Stomach smooth muscle (tissue), 2 donors: ENCODE measurements at regions not wholly inside any gene's neighbourhood (a gene's known extent, or its start where the extent isn't known, plus 50 kb on each side); places are given as distances from the start of the nearest gene placed in this dataset.

Experiments
- H3K27ac ChIP-seq: one replicate; pipeline ENCODE4 v1.7.0; 2013; ENCODE audit warnings: mild to moderate bottlenecking, low read length, inconsistent platforms
- H3K27me3 ChIP-seq, 2 donors: one replicate each; pipeline ENCODE4 v1.7.0; 2013; ENCODE audit warnings: low read length in 2 of 2; ENCODE audit not compliant: insufficient read depth in 2 of 2, control insufficient read depth in 1 of 2
- H3K36me3 ChIP-seq, 2 donors: one replicate each; pipeline ENCODE4 v1.7.0; 2013; ENCODE audit warnings: low read length in 2 of 2; ENCODE audit not compliant: control insufficient read depth in 2 of 2, insufficient read depth in 2 of 2
- H3K4me1 ChIP-seq: one replicate; pipeline ENCODE4 v1.7.0; 2013; ENCODE audit warnings: low read length; ENCODE audit not compliant: control insufficient read depth, insufficient read depth
- H3K4me3 ChIP-seq, 2 donors: one replicate each; pipeline ENCODE4 v1.7.0; 2013; ENCODE audit warnings: low read length in 2 of 2
- H3K9ac ChIP-seq, 2 donors: one replicate each; pipeline ENCODE4 v1.7.0; 2013; ENCODE audit warnings: low read length in 2 of 2, mild to moderate bottlenecking in 1 of 2
- H3K9me3 ChIP-seq, 2 donors: one replicate each; pipeline ENCODE4 v1.7.0; 2013; ENCODE audit warnings: low read length in 2 of 2; ENCODE audit not compliant: control insufficient read depth in 2 of 2
- donor health status: healthy.
- donor health status: Pancreatic carcinoma.

DNA sequence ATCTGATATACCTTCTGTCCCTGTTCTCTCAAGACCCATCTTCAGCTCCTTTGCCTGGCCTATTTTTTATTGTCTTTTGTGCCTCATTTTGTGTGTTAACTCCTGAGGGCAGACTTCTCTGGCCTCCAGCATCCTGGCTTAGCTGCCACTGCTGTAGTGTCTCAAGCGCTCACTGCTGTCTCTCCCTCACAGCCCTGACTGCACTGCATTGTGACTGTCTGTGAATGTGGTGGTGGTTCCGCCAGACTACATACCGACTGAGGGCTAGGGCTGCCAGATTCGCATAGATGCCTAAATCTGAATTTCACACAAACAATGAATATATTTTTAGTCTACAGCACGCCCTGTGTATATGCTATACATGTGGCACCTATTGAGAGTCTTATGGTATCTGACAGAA lies 1088.9 kb upstream of the TMEM132C start:
- Histone ChIP-seq H3K9ac (no peak overlapping the region), H3K4me1 (no peaks in the 10 kb centered on the region), H3K9me3 (peaks cover 12 to 25% of the 10 kb centered on the region in 2 donors), H3K4me3 (no peak overlapping the region), H3K27me3 (no peaks in the 10 kb centered on the region), H3K36me3 (no peaks in the 10 kb centered on the region), H3K27ac (no peak overlapping the region)

DNA sequence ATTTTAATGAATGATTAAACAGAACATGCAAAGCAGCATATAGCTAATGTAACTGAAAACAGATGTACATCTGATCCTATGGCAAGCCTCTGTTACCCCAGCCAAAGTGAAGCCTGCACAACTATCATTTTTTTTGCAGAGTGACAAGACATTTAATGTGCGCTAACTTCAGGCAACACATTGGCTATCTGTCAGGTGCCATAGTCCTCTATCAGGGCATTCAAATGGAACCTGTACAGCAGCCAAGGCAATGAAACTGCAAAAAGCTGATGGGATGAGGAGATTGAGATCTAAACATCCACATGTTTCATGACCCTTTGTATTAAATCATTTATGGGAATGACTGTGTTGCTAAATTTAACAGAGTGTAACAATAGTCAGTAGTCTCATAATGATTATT lies 1088.5 kb upstream of the TMEM132C start:
- Histone ChIP-seq H3K27ac (no peak overlapping the region), H3K36me3 (no peaks in the 10 kb centered on the region), H3K27me3 (no peaks in the 10 kb centered on the region), H3K4me3 (no peak overlapping the region), H3K9ac (no peak overlapping the region), H3K9me3 (peaks cover 12 to 25% of the 10 kb centered on the region in 2 donors), H3K4me1 (no peaks in the 10 kb centered on the region)

DNA sequence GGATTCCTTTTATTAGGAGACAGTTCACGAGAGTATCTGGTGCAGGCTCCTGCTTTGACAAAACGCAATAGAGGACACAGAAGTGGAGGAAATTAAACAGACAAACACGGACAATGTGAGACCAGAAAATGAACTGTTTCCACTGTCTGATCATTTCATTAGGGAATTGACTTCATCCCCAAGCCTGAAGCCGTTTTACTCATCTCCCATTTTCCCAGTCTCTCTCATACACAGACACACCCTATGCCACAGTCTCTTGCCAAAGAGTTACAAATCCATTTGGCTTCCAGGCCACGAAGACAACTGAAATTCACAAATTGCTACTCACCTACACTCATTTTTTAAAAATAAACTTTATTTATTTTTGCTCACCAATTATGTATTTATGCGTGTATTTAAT lies 1087.8 kb upstream of the TMEM132C start:
- H3K4me3 ChIP-seq, result no peak overlapping the region
- H3K9me3 ChIP-seq, result peaks cover 12 to 25% of the 10 kb centered on the region in 2 donors
- no peak overlapping the region for H3K9ac ChIP-seq
- H3K4me1 ChIP-seq, result no peaks in the 10 kb centered on the region
- no peaks in the 10 kb centered on the region for H3K27me3 ChIP-seq
- H3K27ac ChIP-seq, result no peak overlapping the region
- no peaks in the 10 kb centered on the region for H3K36me3 ChIP-seq

DNA sequence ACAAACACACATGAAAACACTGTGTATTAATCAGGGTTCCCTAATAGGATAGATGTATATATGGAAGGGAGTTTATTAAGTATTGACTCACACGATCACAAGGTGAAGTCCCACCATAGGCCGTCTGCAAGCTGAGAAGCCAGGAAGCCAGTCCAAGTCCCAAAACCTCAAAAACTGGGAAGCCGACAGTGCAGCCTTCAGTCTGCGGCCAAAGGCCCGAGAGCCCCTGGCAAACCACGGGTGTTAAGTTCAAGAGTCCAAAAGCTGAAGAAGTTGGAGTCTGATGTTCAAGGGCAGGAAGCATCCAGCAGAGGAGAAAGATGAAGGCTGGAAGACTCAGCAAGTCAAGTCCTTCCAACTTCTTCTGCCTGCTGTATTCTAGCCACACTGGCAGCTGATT lies 1085.0 kb upstream of the TMEM132C start:
- H3K4me1 ChIP-seq, result no peaks in the 10 kb centered on the region

DNA sequence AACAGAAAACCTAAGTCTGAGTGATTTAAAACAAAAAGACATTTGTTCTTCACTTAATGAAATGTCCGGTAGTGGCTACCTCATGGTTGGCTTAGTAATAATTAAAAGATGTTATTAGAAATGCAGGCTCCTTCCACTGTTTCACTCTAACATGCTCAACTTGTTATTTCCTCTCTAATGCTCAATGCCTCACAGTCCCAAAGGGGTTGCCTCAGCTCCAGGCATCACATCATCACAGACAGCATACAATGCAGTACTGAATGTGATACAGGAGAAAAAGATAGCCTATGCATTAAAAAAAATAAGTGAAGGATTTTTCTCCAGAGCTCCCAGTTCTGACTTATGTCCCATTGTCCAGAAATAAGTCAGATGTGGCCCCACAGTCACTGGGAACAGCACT lies 1077.0 kb upstream of the TMEM132C start:
- Histone ChIP-seq H3K4me1 (no peaks in the 10 kb centered on the region), H3K27ac (no peak overlapping the region), H3K27me3 (peaks cover 0 to 3% of the 10 kb centered on the region in 2 donors), H3K9me3 (peaks cover 0 to 8% of the 10 kb centered on the region in 2 donors), H3K4me3 (no peak overlapping the region), H3K9ac (no peak overlapping the region), H3K36me3 (no peaks in the 10 kb centered on the region)

More for the DNA sequence above, 1085.0 kb upstream of the TMEM132C start:
- Histone ChIP-seq H3K27ac (no peak overlapping the region), H3K36me3 (no peaks in the 10 kb centered on the region), H3K9ac (no peak overlapping the region), H3K27me3 (no peaks in the 10 kb centered on the region), H3K4me3 (no peak overlapping the region), H3K9me3 (peaks cover 10 to 13% of the 10 kb centered on the region in 2 donors)

DNA sequence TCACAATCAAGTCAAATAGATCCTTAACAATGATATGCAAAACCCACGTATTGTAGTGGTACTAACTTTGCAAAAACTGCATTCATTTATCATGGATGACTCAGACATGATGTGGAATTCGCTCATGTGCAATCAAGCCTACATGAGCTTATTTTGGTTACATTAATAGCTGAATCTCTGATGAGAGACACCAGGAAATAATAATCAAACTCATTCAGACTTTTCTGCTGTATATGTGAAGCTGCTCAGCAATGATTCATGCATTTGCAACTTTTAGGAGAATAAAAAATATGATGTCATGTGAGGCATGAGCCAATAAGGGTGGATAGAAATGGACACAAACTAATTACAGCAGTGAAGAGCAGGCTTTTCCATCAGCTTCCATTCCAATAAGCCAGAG lies 1075.8 kb upstream of the TMEM132C start:
- no peak overlapping the region for H3K27ac ChIP-seq
- peaks cover 0 to 3% of the 10 kb centered on the region in 2 donors for H3K27me3 ChIP-seq
- no peaks in the 10 kb centered on the region for H3K4me1 ChIP-seq
- H3K9me3 ChIP-seq, result peaks cover 0 to 8% of the 10 kb centered on the region in 2 donors
- H3K36me3 ChIP-seq, result no peaks in the 10 kb centered on the region
- no peak overlapping the region for H3K4me3 ChIP-seq
- no peak overlapping the region for H3K9ac ChIP-seq

DNA sequence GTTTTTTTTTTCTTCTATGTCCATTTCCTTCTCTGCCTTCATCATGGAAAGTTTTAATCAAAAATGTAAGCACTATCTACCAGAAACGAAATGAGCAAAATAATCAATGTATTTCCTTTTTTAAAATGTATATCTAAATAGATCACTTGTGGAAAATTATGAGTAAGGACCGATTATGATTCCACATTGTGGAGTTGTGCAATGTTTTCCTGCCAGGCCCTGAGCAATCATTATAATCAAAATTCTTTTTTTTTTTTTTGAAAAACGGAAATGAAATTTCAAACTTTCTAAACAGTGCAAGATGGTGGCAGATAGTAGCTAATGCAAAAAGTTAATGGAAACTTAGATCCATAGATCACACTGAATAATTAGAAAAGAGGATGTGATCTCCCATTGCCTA lies 1074.6 kb upstream of the TMEM132C start:
- Histone ChIP-seq H3K27me3 (peaks cover 0 to 3% of the 10 kb centered on the region in 2 donors), H3K9ac (no peak overlapping the region), H3K36me3 (no peaks in the 10 kb centered on the region), H3K27ac (no peak overlapping the region), H3K4me3 (no peak overlapping the region), H3K4me1 (no peaks in the 10 kb centered on the region), H3K9me3 (peaks cover 0 to 8% of the 10 kb centered on the region in 2 donors)

DNA sequence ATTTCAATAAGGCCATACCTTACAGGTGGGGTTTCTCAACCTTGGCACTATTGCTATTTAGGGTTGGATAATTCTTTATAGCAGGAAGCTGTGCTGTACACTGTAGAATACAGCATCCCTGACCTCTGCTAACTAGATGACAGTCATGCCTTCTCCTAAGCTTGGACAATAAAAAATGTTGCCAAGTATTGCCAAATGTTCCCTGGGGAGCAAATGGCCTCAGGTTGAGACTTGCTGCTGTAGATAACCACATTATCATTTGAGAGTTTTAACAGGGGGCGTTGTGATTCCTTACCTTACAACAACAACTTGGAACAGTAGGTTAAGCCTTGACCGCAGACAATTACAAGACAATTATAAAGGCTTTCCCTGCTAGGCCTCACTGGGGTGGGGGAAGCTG lies 1073.6 kb upstream of the TMEM132C start:
- Histone ChIP-seq H3K27ac (no peak overlapping the region), H3K9ac (no peak overlapping the region), H3K36me3 (no peaks in the 10 kb centered on the region), H3K9me3 (peaks cover 0 to 8% of the 10 kb centered on the region in 2 donors), H3K27me3 (peaks cover 0 to 3% of the 10 kb centered on the region in 2 donors), H3K4me1 (no peaks in the 10 kb centered on the region), H3K4me3 (no peak overlapping the region)

DNA sequence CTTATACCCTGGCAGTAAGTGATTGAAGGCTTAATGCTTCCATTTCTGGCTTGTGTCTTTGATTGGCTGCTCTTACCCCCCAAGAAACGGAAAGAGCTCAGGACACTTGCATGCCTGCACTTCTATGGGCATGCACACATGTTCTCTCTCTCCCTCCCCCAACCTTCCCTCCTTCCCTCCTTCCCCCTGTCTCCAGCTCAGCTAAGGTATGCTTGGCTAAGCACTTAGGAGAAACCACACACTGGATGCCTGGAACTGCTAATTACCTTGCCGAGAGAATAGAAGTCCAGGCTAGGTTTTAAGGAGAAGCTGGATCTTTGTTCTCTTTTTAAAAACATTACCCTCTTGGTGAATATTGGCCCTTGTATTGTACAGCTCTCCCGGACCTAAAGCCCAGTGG lies 1072.8 kb upstream of the TMEM132C start:
- Histone ChIP-seq H3K4me1 (no peaks in the 10 kb centered on the region), H3K9ac (no peak overlapping the region)

DNA sequence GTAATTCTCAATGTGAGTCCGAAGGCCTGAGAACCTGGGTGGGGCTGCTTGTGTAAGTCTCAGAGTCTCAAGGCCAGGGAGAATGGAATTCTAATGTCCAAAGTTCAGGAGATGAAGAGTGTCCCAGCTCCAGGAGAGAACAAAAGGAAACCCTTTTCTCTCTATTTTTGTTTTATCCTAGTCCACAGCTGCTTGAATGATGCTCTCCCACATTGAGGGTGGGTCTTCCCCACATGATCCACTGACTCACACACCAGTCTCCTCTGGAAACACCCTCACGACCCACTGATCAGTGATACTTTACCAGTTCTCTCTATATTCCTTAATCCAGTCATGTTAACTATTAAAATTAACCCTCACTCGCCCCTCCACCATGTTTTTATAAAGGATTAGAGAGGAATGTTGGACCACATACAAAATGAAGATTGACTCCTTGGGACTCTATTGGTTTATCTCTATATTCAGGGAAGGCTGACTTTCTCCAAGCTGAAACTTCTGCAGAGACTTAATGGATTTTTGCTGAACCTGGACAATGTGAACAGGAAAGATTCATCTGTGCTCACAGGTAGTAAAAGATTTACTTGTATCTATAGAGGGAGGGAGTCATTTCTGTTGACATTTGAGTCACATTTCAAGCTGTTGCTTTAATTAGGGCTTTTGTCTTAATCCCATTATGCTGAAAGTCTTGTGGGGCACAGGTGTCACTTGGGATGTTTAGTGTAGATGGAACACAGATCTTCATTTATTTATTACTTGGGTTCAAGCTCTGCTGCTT lies 1061.0 kb upstream of the TMEM132C start:
- no peaks in the 10 kb centered on the region for H3K4me1 ChIP-seq
- no peak overlapping the region for H3K27ac ChIP-seq
- no peak overlapping the region for H3K9ac ChIP-seq
- no peaks in the 10 kb centered on the region for H3K9me3 ChIP-seq
- H3K36me3 ChIP-seq, result no peaks in the 10 kb centered on the region
- H3K4me3 ChIP-seq, result no peak overlapping the region
- H3K27me3 ChIP-seq, result no peaks in the 10 kb centered on the region

More for the DNA sequence above, 1072.8 kb upstream of the TMEM132C start:
- Histone ChIP-seq H3K27ac (no peak overlapping the region), H3K36me3 (no peaks in the 10 kb centered on the region), H3K4me3 (no peak overlapping the region), H3K9me3 (peaks cover 0 to 8% of the 10 kb centered on the region in 2 donors), H3K27me3 (peaks cover 0 to 3% of the 10 kb centered on the region in 2 donors)

DNA sequence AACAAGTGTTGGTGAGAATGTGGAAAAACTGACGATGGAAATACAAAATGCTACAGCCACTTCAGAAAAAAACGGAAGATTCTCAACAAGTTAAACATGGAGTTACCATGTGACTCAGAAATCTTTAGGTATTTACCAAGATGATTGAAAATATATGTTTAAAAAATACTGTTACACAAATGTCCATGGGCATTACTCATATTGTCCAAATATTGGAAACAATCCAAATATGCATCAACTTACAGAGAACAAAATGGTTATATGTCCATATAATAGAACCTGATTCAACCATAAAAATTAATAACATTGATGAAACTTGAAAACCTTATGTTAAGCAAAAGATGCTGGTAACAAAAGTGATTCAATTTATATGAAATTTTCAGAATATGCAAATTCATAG lies 1057.7 kb upstream of the TMEM132C start:
- no peak overlapping the region for H3K9ac ChIP-seq
- no peaks in the 10 kb centered on the region for H3K27me3 ChIP-seq
- no peaks in the 10 kb centered on the region for H3K4me1 ChIP-seq
- peaks cover 0 to 4% of the 10 kb centered on the region in 2 donors for H3K9me3 ChIP-seq
- no peak overlapping the region for H3K4me3 ChIP-seq
- no peak overlapping the region for H3K27ac ChIP-seq
- no peaks in the 10 kb centered on the region for H3K36me3 ChIP-seq
